ENCODE measurements at regions not wholly inside any gene's neighbourhood (a gene's known extent, or its start where the extent isn't known, plus 50 kb on each side); places are given as distances from the start of the nearest gene placed in this dataset.
"Not testable (repeated sequence)": the region's sequence is repeated elsewhere in the genome, so short reads cannot be mapped to it uniquely, and the experiment has no call there.

- no peaks in the 10 kb centered on the region for H3K27me3 ChIP-seq (ENCODE audit: control insufficient read depth in 3 of 3, insufficient read depth in 3 of 3, low read length in 3 of 3)
- no peaks in the 10 kb centered on the region for H3K36me3 ChIP-seq (ENCODE audit: control insufficient read depth in 3 of 3, insufficient read depth in 3 of 3, low read length in 3 of 3)
- H3K4me3 ChIP-seq (ENCODE audit: low read length in 3 of 3) = no peak overlapping the region
- H3K27ac ChIP-seq (ENCODE audit: low read depth, low read length) = no peak overlapping the region
- no peaks in the 10 kb centered on the region for H3K4me1 ChIP-seq (ENCODE audit: control insufficient read depth in 3 of 3, insufficient read depth in 3 of 3, low read length in 3 of 3)
- H3K9me3 ChIP-seq (ENCODE audit: control insufficient read depth in 3 of 3, low read length in 3 of 3) = no peaks in the 10 kb centered on the region
- no peak overlapping the region for H3K9ac ChIP-seq (ENCODE audit: low read depth in 1 of 3, low read length in 3 of 3)
Measured at GRCh38 chr2:144654523-144654922, 134.6 kb upstream of the ZEB2 start.

- H3K9ac ChIP-seq (ENCODE audit: low read depth in 1 of 3, low read length in 3 of 3) = no peak overlapping the region
- no peak overlapping the region for H3K27ac ChIP-seq (ENCODE audit: low read depth, low read length)
- H3K9me3 ChIP-seq (ENCODE audit: control insufficient read depth in 3 of 3, low read length in 3 of 3) = no peaks in the 10 kb centered on the region
- peak overlapping the region in 1 of 3 donors; percentile 18 for H3K4me3 ChIP-seq (ENCODE audit: low read length in 3 of 3)
- H3K4me1 ChIP-seq (ENCODE audit: control insufficient read depth in 3 of 3, insufficient read depth in 3 of 3, low read length in 3 of 3) = no peaks in the 10 kb centered on the region
- no peaks in the 10 kb centered on the region for H3K36me3 ChIP-seq (ENCODE audit: control insufficient read depth in 3 of 3, insufficient read depth in 3 of 3, low read length in 3 of 3)
- H3K27me3 ChIP-seq (ENCODE audit: control insufficient read depth in 3 of 3, insufficient read depth in 3 of 3, low read length in 3 of 3) = no peaks in the 10 kb centered on the region
Measured at GRCh38 chr2:144650907-144651306, 131.0 kb upstream of the ZEB2 start.

- H3K27me3 ChIP-seq (ENCODE audit: control insufficient read depth in 3 of 3, insufficient read depth in 3 of 3, low read length in 3 of 3) = no peaks in the 10 kb centered on the region
- H3K4me3 ChIP-seq (ENCODE audit: low read length in 3 of 3) = no peak overlapping the region
- no peak overlapping the region for H3K27ac ChIP-seq (ENCODE audit: low read depth, low read length)
- H3K4me1 ChIP-seq (ENCODE audit: control insufficient read depth in 3 of 3, insufficient read depth in 3 of 3, low read length in 3 of 3) = no peaks in the 10 kb centered on the region
- H3K9ac ChIP-seq (ENCODE audit: low read depth in 1 of 3, low read length in 3 of 3) = no peak overlapping the region
- H3K36me3 ChIP-seq (ENCODE audit: control insufficient read depth in 3 of 3, insufficient read depth in 3 of 3, low read length in 3 of 3) = no peaks in the 10 kb centered on the region
- H3K9me3 ChIP-seq (ENCODE audit: control insufficient read depth in 3 of 3, low read length in 3 of 3) = no peaks in the 10 kb centered on the region
Measured at GRCh38 chr2:144648837-144649465, 129.0 kb upstream of the ZEB2 start.

- no peaks in the 10 kb centered on the region for H3K36me3 ChIP-seq (ENCODE audit: control insufficient read depth in 3 of 3, insufficient read depth in 3 of 3, low read length in 3 of 3)
- H3K27me3 ChIP-seq (ENCODE audit: control insufficient read depth in 3 of 3, insufficient read depth in 3 of 3, low read length in 3 of 3) = no peaks in the 10 kb centered on the region
- no peak overlapping the region for H3K9ac ChIP-seq (ENCODE audit: low read depth in 1 of 3, low read length in 3 of 3)
- no peaks in the 10 kb centered on the region for H3K9me3 ChIP-seq (ENCODE audit: control insufficient read depth in 3 of 3, low read length in 3 of 3)
- H3K4me3 ChIP-seq (ENCODE audit: low read length in 3 of 3) = no peak overlapping the region
- H3K4me1 ChIP-seq (ENCODE audit: control insufficient read depth in 3 of 3, insufficient read depth in 3 of 3, low read length in 3 of 3) = no peaks in the 10 kb centered on the region
- H3K27ac ChIP-seq (ENCODE audit: low read depth, low read length) = no peak overlapping the region
Measured at GRCh38 chr2:144645083-144645778, 125.3 kb upstream of the ZEB2 start.

GRCh38 chr2:144644549-144644948, 124.6 kb upstream of the ZEB2 start:
- H3K9ac ChIP-seq (ENCODE audit: low read depth in 1 of 3, low read length in 3 of 3) = no peak overlapping the region
- no peak overlapping the region for H3K4me3 ChIP-seq (ENCODE audit: low read length in 3 of 3)
- H3K4me1 ChIP-seq (ENCODE audit: control insufficient read depth in 3 of 3, insufficient read depth in 3 of 3, low read length in 3 of 3) = no peaks in the 10 kb centered on the region
- H3K9me3 ChIP-seq (ENCODE audit: control insufficient read depth in 3 of 3, low read length in 3 of 3) = no peaks in the 10 kb centered on the region
- H3K27me3 ChIP-seq (ENCODE audit: control insufficient read depth in 3 of 3, insufficient read depth in 3 of 3, low read length in 3 of 3) = no peaks in the 10 kb centered on the region
- H3K36me3 ChIP-seq (ENCODE audit: control insufficient read depth in 3 of 3, insufficient read depth in 3 of 3, low read length in 3 of 3) = no peaks in the 10 kb centered on the region
- H3K27ac ChIP-seq (ENCODE audit: low read depth, low read length) = no peak overlapping the region

GRCh38 chr2:144643537-144644336, 123.8 kb upstream of the ZEB2 start:
- Histone ChIP-seq H3K9ac (ENCODE audit: low read depth in 1 of 3, low read length in 3 of 3) (no peak overlapping the region), H3K4me1 (ENCODE audit: control insufficient read depth in 3 of 3, insufficient read depth in 3 of 3, low read length in 3 of 3) (no peaks in the 10 kb centered on the region), H3K36me3 (ENCODE audit: control insufficient read depth in 3 of 3, insufficient read depth in 3 of 3, low read length in 3 of 3) (no peaks in the 10 kb centered on the region), H3K9me3 (ENCODE audit: control insufficient read depth in 3 of 3, low read length in 3 of 3) (no peaks in the 10 kb centered on the region), H3K27me3 (ENCODE audit: control insufficient read depth in 3 of 3, insufficient read depth in 3 of 3, low read length in 3 of 3) (no peaks in the 10 kb centered on the region), H3K27ac (ENCODE audit: low read depth, low read length) (no peak overlapping the region), H3K4me3 (ENCODE audit: low read length in 3 of 3) (no peak overlapping the region)

GRCh38 chr2:144642856-144643255, 122.9 kb upstream of the ZEB2 start:
- Histone ChIP-seq H3K4me1 (ENCODE audit: control insufficient read depth in 3 of 3, insufficient read depth in 3 of 3, low read length in 3 of 3) (no peaks in the 10 kb centered on the region), H3K36me3 (ENCODE audit: control insufficient read depth in 3 of 3, insufficient read depth in 3 of 3, low read length in 3 of 3) (no peaks in the 10 kb centered on the region), H3K4me3 (ENCODE audit: low read length in 3 of 3) (no peak overlapping the region), H3K27ac (ENCODE audit: low read depth, low read length) (no peak overlapping the region), H3K9me3 (ENCODE audit: control insufficient read depth in 3 of 3, low read length in 3 of 3) (no peaks in the 10 kb centered on the region), H3K9ac (ENCODE audit: low read depth in 1 of 3, low read length in 3 of 3) (no peak overlapping the region), H3K27me3 (ENCODE audit: control insufficient read depth in 3 of 3, insufficient read depth in 3 of 3, low read length in 3 of 3) (no peaks in the 10 kb centered on the region)

- Histone ChIP-seq H3K4me3 (ENCODE audit: low read length in 3 of 3) (no peak overlapping the region), H3K9ac (ENCODE audit: low read depth in 1 of 3, low read length in 3 of 3) (no peak overlapping the region), H3K4me1 (ENCODE audit: control insufficient read depth in 3 of 3, insufficient read depth in 3 of 3, low read length in 3 of 3) (no peaks in the 10 kb centered on the region), H3K9me3 (ENCODE audit: control insufficient read depth in 3 of 3, low read length in 3 of 3) (no peaks in the 10 kb centered on the region), H3K27ac (ENCODE audit: low read depth, low read length) (no peak overlapping the region), H3K27me3 (ENCODE audit: control insufficient read depth in 3 of 3, insufficient read depth in 3 of 3, low read length in 3 of 3) (no peaks in the 10 kb centered on the region), H3K36me3 (ENCODE audit: control insufficient read depth in 3 of 3, insufficient read depth in 3 of 3, low read length in 3 of 3) (no peaks in the 10 kb centered on the region)
Measured at GRCh38 chr2:144642131-144642530, 122.2 kb upstream of the ZEB2 start.

- H3K4me1 ChIP-seq (ENCODE audit: control insufficient read depth in 3 of 3, insufficient read depth in 3 of 3, low read length in 3 of 3); H3K27ac ChIP-seq (ENCODE audit: low read depth, low read length); H3K9ac ChIP-seq (ENCODE audit: low read depth in 1 of 3, low read length in 3 of 3); H3K9me3 ChIP-seq (ENCODE audit: control insufficient read depth in 3 of 3, low read length in 3 of 3); H3K4me3 ChIP-seq (ENCODE audit: low read length in 3 of 3); H3K36me3 ChIP-seq (ENCODE audit: control insufficient read depth in 3 of 3, insufficient read depth in 3 of 3, low read length in 3 of 3); H3K27me3 ChIP-seq (ENCODE audit: control insufficient read depth in 3 of 3, insufficient read depth in 3 of 3, low read length in 3 of 3): not testable (repeated sequence)
Measured at GRCh38 chr2:144638250-144638649, 118.3 kb upstream of the ZEB2 start.

GRCh38 chr2:144636860-144637259, 116.9 kb upstream of the ZEB2 start:
- H3K4me1 ChIP-seq (ENCODE audit: control insufficient read depth in 3 of 3, insufficient read depth in 3 of 3, low read length in 3 of 3) = not testable (repeated sequence)

More at GRCh38 chr2:144636860-144637259, 116.9 kb upstream of the ZEB2 start:
- H3K9ac ChIP-seq (ENCODE audit: low read depth in 1 of 3, low read length in 3 of 3); H3K36me3 ChIP-seq (ENCODE audit: control insufficient read depth in 3 of 3, insufficient read depth in 3 of 3, low read length in 3 of 3); H3K4me3 ChIP-seq (ENCODE audit: low read length in 3 of 3); H3K27me3 ChIP-seq (ENCODE audit: control insufficient read depth in 3 of 3, insufficient read depth in 3 of 3, low read length in 3 of 3); H3K27ac ChIP-seq (ENCODE audit: low read depth, low read length); H3K9me3 ChIP-seq (ENCODE audit: control insufficient read depth in 3 of 3, low read length in 3 of 3): not testable (repeated sequence)

Data from skeletal muscle tissue (tissue), 3 donors.